Activated CD8-positive, alpha-beta T cell treated with anti-CD3 and anti-CD28 coated beads for 36 hours (primary cell): ENCODE measurements at regions not wholly inside any gene's neighbourhood (a gene's known extent, or its start where the extent isn't known, plus 50 kb on each side); places are given as distances from the start of the nearest gene placed in this dataset.

Experiments used
- ATAC-seq: fragments of 200-7000 bp; cut with Tn5 transposase; one replicate; pipeline ENCODE4 v1.10.0; 2021; ENCODE audit warnings: mild to moderate bottlenecking, moderate library complexity
- CTCF ChIA-PET: fragments of 350-600 bp; sonication (Branson Sonifier 250); formaldehyde crosslinking; loops from one replicate; lab custom pipeline; 2021; ENCODE audit warnings: antibody characterized with exemption; lab: Charles Lee
- POLR2A ChIA-PET: fragments of 350-600 bp; sonication (Branson Sonifier 250); formaldehyde crosslinking; loops from one replicate; lab custom pipeline; 2021; ENCODE audit warnings: antibody characterized with exemption; lab: Charles Lee
- DNase-seq: peaks from one replicate; pipeline ENCODE4 v3.0.0-alpha.2; 2020
- H3K27ac Mint-ChIP-seq: one replicate; pipeline ENCODE4 v1.8.0; 2021; ENCODE audit warnings: mild to moderate bottlenecking, mixed read lengths
- H3K27me3 Mint-ChIP-seq: one replicate; pipeline ENCODE4 v1.8.0; 2021; ENCODE audit warnings: mixed read lengths
- H3K36me3 Mint-ChIP-seq: one replicate; pipeline ENCODE4 v1.8.0; 2021; ENCODE audit warnings: low read depth, mixed read lengths
- H3K4me1 Mint-ChIP-seq: one replicate; pipeline ENCODE4 v1.8.0; 2021; ENCODE audit warnings: low read depth, mixed read lengths
- H3K4me3 Mint-ChIP-seq: one replicate; pipeline ENCODE4 v1.8.0; 2021; ENCODE audit warnings: mild to moderate bottlenecking, moderate library complexity, mixed read lengths
- H3K9me3 Mint-ChIP-seq: one replicate; pipeline ENCODE4 v1.8.0; 2021; ENCODE audit warnings: mixed read lengths
- CTCF ChIP-seq: fragments of 200-600 bp; IDR thresholded peaks from one replicate; pipeline ENCODE4 v1.8.0; 2022; ENCODE audit warnings: antibody characterized with exemption, mild to moderate bottlenecking
- intact Hi-C: fragments of 100-400 bp; cut with micrococcal nuclease; formaldehyde crosslinking; loops from one replicate; pipeline ENCODE4 v1.10.0; 2022

DNA sequence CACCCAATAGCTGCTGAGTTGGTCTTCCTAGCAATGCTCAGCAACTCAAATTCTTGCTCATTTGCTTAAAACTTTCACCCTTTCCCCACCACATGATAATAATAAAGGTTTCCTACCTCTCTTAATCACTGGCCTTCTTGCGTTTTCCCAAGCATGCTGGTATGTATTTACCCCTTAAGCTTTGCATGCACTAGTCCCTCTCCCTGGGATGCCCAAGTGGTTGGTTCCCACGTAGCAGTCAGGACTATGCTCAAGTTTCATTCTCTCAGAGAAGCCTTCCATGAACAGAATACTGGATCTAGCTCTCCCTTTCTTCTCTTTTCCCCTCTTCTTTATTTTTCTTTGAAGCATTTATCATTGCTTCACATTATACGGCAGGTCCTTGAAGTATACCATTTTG lies 108.8 kb downstream of the KBTBD8 start:
- Mint-ChIP-seq H3K27me3 (no peaks in the 10 kb centered on the region), H3K9me3 (no peaks in the 10 kb centered on the region), H3K4me1 (no peaks in the 10 kb centered on the region), H3K36me3 (no peaks in the 10 kb centered on the region), H3K27ac (no peak overlapping the region), H3K4me3 (no peak overlapping the region)
- ChIA-PET CTCF (no interaction called here), POLR2A (no interaction called here)
- DNase-seq (no peak), ATAC-seq (no peak)
- intact Hi-C loops, result loop anchor here (10.0 kb wide), 1 partner anchor 1768 kb away; no protein-coding TSS in a partner anchor
- no peak for TF ChIP-seq CTCF

GRCh38 chr3:67109651-67110204 lies 111.6 kb downstream of the KBTBD8 start:
- no peak overlapping the region for H3K27ac Mint-ChIP-seq
- peaks cover 6% of the 10 kb centered on the region for H3K27me3 Mint-ChIP-seq
- no peaks in the 10 kb centered on the region for H3K36me3 Mint-ChIP-seq
- intact Hi-C loops, result loop anchor here (2.0 to 10.0 kb wide), 4 partner anchors 137 to 1765 kb away; no protein-coding TSS in a partner anchor
- no peak overlapping the region for H3K4me3 Mint-ChIP-seq
- ATAC-seq, result no peak
- TF ChIP-seq CTCF, result peak; percentile 65
- CTCF ChIA-PET, result interaction anchor here (0.7 to 2.4 kb wide), 8 partner anchors 9 to 680 kb away, joined by 3 to 13 read pairs (median 4); no protein-coding TSS in a partner anchor
- no peaks in the 10 kb centered on the region for H3K9me3 Mint-ChIP-seq
- H3K4me1 Mint-ChIP-seq, result peaks cover 4% of the 10 kb centered on the region
- POLR2A ChIA-PET, result no interaction called here
- no peak for DNase-seq

GRCh38 chr3:67113802-67114407 lies 115.8 kb downstream of the KBTBD8 start:
- Mint-ChIP-seq H3K27me3 (peaks cover 20% of the 10 kb centered on the region), H3K4me1 (peaks cover 4% of the 10 kb centered on the region), H3K36me3 (no peaks in the 10 kb centered on the region), H3K4me3 (no peak overlapping the region), H3K9me3 (no peaks in the 10 kb centered on the region), H3K27ac (no peak overlapping the region)
- DNase-seq, result peak; percentile 93
- intact Hi-C loops, result loop anchor here (5.0 to 10.0 kb wide), 2 partner anchors 248 to 681 kb away; no protein-coding TSS in a partner anchor
- peak; percentile 77 for TF ChIP-seq CTCF
- POLR2A ChIA-PET, result interaction anchor here (0.6 kb wide), 1 partner anchor 469 kb away, joined by 3 read pairs; no protein-coding TSS in a partner anchor
- peak; percentile 100 for ATAC-seq
- CTCF ChIA-PET, result interaction anchor here (0.5 to 2.8 kb wide), 62 partner anchors 8 to 1780 kb away, joined by 3 to 29 read pairs (median 4); partner anchors contain the start of gene KBTBD8

DNA sequence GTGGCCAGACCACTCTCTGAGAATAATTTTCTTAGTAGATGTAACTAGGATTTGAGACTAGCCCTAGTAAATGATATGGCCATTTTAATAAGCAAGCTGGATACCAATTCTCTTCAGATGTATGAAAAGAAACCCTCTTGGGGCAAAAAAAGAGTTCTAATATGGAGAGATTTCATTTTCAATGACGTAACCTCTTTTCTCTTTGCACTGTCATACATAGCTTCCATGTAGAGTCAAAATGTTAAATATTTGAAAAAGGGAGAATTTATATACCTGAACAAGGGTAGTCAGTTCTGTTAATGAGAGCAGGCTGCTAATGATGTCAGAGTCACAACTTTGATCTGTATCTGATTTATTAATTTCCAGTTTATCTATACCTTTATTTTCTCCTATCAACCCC lies 120.0 kb downstream of the KBTBD8 start:
- H3K9me3 Mint-ChIP-seq, result no peaks in the 10 kb centered on the region
- peaks cover 4% of the 10 kb centered on the region for H3K4me1 Mint-ChIP-seq
- no peaks in the 10 kb centered on the region for H3K36me3 Mint-ChIP-seq
- intact Hi-C loops, result loop anchor here (10.0 kb wide), 1 partner anchor 677 kb away; no protein-coding TSS in a partner anchor
- peaks cover 24% of the 10 kb centered on the region for H3K27me3 Mint-ChIP-seq
- POLR2A ChIA-PET, result no interaction called here
- no peak overlapping the region for H3K4me3 Mint-ChIP-seq
- no peak for TF ChIP-seq CTCF
- CTCF ChIA-PET, result no interaction called here
- DNase-seq, result no peak
- no peak overlapping the region for H3K27ac Mint-ChIP-seq
- no peak for ATAC-seq

GRCh38 chr3:67118635-67119034 lies 120.5 kb downstream of the KBTBD8 start:
- Mint-ChIP-seq H3K4me1 (peaks cover 1% of the 10 kb centered on the region), H3K27me3 (peaks cover 21% of the 10 kb centered on the region), H3K4me3 (no peak overlapping the region), H3K27ac (no peak overlapping the region), H3K9me3 (no peaks in the 10 kb centered on the region), H3K36me3 (no peaks in the 10 kb centered on the region)
- no peak for ATAC-seq
- ChIA-PET CTCF (no interaction called here), POLR2A (no interaction called here)
- DNase-seq, result no peak
- no peak for TF ChIP-seq CTCF
- intact Hi-C loops, result loop anchor here (10.0 kb wide), 1 partner anchor 676 kb away; no protein-coding TSS in a partner anchor
